ENCODE measurements at regions not wholly inside any gene's neighbourhood (a gene's known extent, or its start where the extent isn't known, plus 50 kb on each side); places are given as distances from the start of the nearest gene placed in this dataset.
"Not testable (repeated sequence)": the region's sequence is repeated elsewhere in the genome, so short reads cannot be mapped to it uniquely, and the experiment has no call there.

GRCh38 chr10:109809954-109810353 lies 113.4 kb downstream of the XPNPEP1 start:
- not testable (repeated sequence) for DNase-seq

- not testable (repeated sequence) for DNase-seq
These were observed 122.1 kb downstream of the XPNPEP1 start for GRCh38 chr10:109801191-109801590.

GRCh38 chr10:109790647-109791046 lies 132.7 kb downstream of the XPNPEP1 start:
- DNase-seq = no peak

GRCh38 chr10:109784236-109784635 lies 139.1 kb downstream of the XPNPEP1 start:
- DNase-seq = no peak

GRCh38 chr10:109783286-109783685 lies 140.0 kb downstream of the XPNPEP1 start:
- no peak for DNase-seq

- no peak for DNase-seq
These were observed 142.3 kb downstream of the XPNPEP1 start for GRCh38 chr10:109780997-109781396.

GRCh38 chr10:109778993-109779392 lies 144.3 kb downstream of the XPNPEP1 start:
- DNase-seq = no peak

GRCh38 chr10:109774121-109774440 lies 149.2 kb downstream of the XPNPEP1 start:
- no peak for DNase-seq

GRCh38 chr10:109773288-109774120 lies 149.8 kb downstream of the XPNPEP1 start:
- DNase-seq = peak; percentile 4

- DNase-seq = no peak
These were observed 152.6 kb downstream of the XPNPEP1 start for GRCh38 chr10:109770663-109771062.

- DNase-seq = no peak
These were observed 153.3 kb downstream of the XPNPEP1 start for GRCh38 chr10:109769966-109770365.

GRCh38 chr10:109765838-109766237 lies 157.5 kb downstream of the XPNPEP1 start:
- DNase-seq = no peak

GRCh38 chr10:109762555-109762954 lies 160.8 kb downstream of the XPNPEP1 start:
- no peak for DNase-seq

- not testable (repeated sequence) for DNase-seq
These were observed 165.6 kb downstream of the XPNPEP1 start for GRCh38 chr10:109757670-109758069.

GRCh38 chr10:109746861-109747260 lies 176.4 kb downstream of the XPNPEP1 start:
- DNase-seq = no peak

GRCh38 chr10:109744020-109744419 lies 179.3 kb downstream of the XPNPEP1 start:
- DNase-seq = peak; percentile 27

GRCh38 chr10:109743574-109743973 lies 179.7 kb downstream of the XPNPEP1 start:
- no peak for DNase-seq

- no peak for DNase-seq
These were observed 180.2 kb downstream of the XPNPEP1 start for GRCh38 chr10:109743146-109743545.

GRCh38 chr10:109741712-109742111 lies 181.6 kb downstream of the XPNPEP1 start:
- no peak for DNase-seq

GRCh38 chr10:109740436-109740835 lies 182.9 kb downstream of the XPNPEP1 start:
- no peak for DNase-seq

- DNase-seq = no peak
These were observed 185.7 kb downstream of the XPNPEP1 start for GRCh38 chr10:109737626-109738025.

- DNase-seq = no peak
These were observed 186.3 kb downstream of the XPNPEP1 start for GRCh38 chr10:109737009-109737408.

GRCh38 chr10:109735776-109736175 lies 187.5 kb downstream of the XPNPEP1 start:
- DNase-seq = no peak

- no peak for DNase-seq
These were observed 190.9 kb downstream of the XPNPEP1 start for GRCh38 chr10:109732254-109732965.
